Right atrium auricular region (tissue), 2 donors: ENCODE measurements at regions not wholly inside any gene's neighbourhood (a gene's known extent, or its start where the extent isn't known, plus 50 kb on each side); places are given as distances from the start of the nearest gene placed in this dataset.

Source experiments
- DNase-seq: peaks from one replicate; pipeline ENCODE4 v3.0.0-alpha.2; 2019; ENCODE audit warnings: low spot score
- H3K27ac ChIP-seq, 2 donors: fragments of 200-600 bp; sonication (generic); 1 replicate in 1 of 2; 2 replicates in 1 of 2; pipeline ENCODE4 v1.5.1; 2016 to 2019
- H3K27me3 ChIP-seq, 2 donors: fragments of 200-600 bp; sonication (generic); one replicate each; pipeline versions ENCODE4 v1.5.1 to v1.6.0; 2017 to 2019
- H3K36me3 ChIP-seq: fragments of 200-600 bp; sonication (generic); one replicate; pipeline ENCODE4 v1.5.1; 2016
- H3K4me1 ChIP-seq, 2 donors: fragments of 200-600 bp; sonication (generic); one replicate each; pipeline versions ENCODE4 v1.5.1 to v1.6.0; 2017 to 2019
- H3K4me3 ChIP-seq, 2 donors: fragments of 200-600 bp; sonication (generic); 1 replicate in 1 of 2; 2 replicates in 1 of 2; pipeline ENCODE4 v1.5.1; 2017 to 2019; ENCODE audit warnings: mild to moderate bottlenecking in 1 of 2, moderate library complexity in 1 of 2
- H3K9me3 ChIP-seq, 2 donors: fragments of 200-600 bp; sonication (generic); one replicate each; pipeline ENCODE4 v1.5.1; 2019
- CTCF ChIP-seq, 2 donors: fragments of 200-600 bp; sonication (generic); IDR thresholded peaks; one replicate each; pipeline ENCODE4 v1.5.1; 2019; ENCODE audit warnings: antibody characterized with exemption in 2 of 2

DNA sequence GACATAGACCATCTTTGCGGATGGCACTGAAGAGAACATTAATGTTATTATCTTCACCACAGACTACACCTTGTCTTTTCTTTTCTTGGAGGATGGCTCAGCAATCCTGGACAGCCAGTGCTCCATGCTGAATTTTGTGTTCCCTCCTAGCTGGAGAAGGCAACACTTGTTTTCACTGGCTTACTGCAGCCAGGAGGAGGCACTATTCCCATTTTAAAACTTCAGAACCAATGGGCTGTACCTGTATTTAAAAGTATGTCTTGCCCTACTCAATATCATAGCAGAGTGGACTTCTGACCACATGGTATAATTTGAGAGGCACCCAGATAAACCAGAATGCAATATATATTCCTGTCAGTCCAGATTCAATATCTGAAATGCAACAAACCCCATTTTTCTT lies 53.3 kb upstream of the POGK start:
- Histone ChIP-seq H3K4me3 (no peak overlapping the region), H3K36me3 (no peaks in the 10 kb centered on the region), H3K9me3 (no peaks in the 10 kb centered on the region), H3K27ac (no peak overlapping the region), H3K27me3 (no peaks in the 10 kb centered on the region), H3K4me1 (no peaks in the 10 kb centered on the region)
- TF ChIP-seq CTCF (IDR thresholded peaks at IDR 0.05): peak in 1 of 2 donors; percentile 14
- no peak for DNase-seq

DNA sequence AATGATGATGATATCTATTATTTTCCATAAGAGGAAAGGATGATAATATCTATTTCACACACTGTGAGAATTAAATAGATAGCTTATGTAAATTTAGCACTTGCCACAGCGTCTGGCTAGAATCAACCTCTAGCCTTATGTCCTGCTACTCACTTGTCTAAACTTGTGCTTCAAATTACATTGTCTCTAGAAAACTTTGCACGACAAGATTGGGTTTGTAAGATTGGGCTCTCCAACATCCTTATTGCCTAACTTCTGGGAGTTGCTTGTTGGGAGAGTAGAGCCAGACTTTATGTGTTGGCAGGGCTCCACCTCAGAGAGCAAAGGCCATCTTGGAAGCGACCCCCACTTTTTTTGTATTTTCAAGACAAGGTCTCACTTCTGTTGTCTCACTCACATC lies 50.0 kb upstream of the POGK start:
- no peak overlapping the region for H3K27ac ChIP-seq
- H3K4me1 ChIP-seq: no peaks in the 10 kb centered on the region
- no peak for TF ChIP-seq CTCF (IDR thresholded peaks at IDR 0.05)
- H3K36me3 ChIP-seq: no peaks in the 10 kb centered on the region
- DNase-seq: no peak
- no peaks in the 10 kb centered on the region for H3K9me3 ChIP-seq
- no peak overlapping the region for H3K4me3 ChIP-seq
- no peaks in the 10 kb centered on the region for H3K27me3 ChIP-seq
